ENCODE measurements at regions not wholly inside any gene's neighbourhood (a gene's known extent, or its start where the extent isn't known, plus 50 kb on each side); places are given as distances from the start of the nearest gene placed in this dataset.
A peak's percentile ranks its signal among the peaks of the same experiment; 100 is the strongest.
"Not testable (repeated sequence)": the region's sequence is repeated elsewhere in the genome, so short reads cannot be mapped to it uniquely, and the experiment has no call there.

GRCh38 chr2:111462572-111462971 is 341.9 kb downstream of the BCL2L11 start:
- H4K8ac ChIP-seq (ENCODE audit: low read depth in 2 of 2, low read length in 2 of 2); H2BK120ac ChIP-seq (ENCODE audit: low read depth, low read length); BruUV-seq (replicated peaks); H2AFZ ChIP-seq (replicated peaks; ENCODE audit: low read length, poor library complexity); H3K56ac ChIP-seq (ENCODE audit: extremely low read depth, insufficient read depth, low read length); H4K5ac ChIP-seq (ENCODE audit: low read depth, low read length); H3K27me3 ChIP-seq (ENCODE audit: control insufficient read depth, insufficient read depth, low read length); H3K79me1 ChIP-seq (ENCODE audit: low read depth in 1 of 2, low read length in 2 of 2); H3K27ac ChIP-seq (ENCODE audit: insufficient read depth, low read length); H3K4me2 ChIP-seq (ENCODE audit: low read depth, low read length); H3K9me1 ChIP-seq (ENCODE audit: insufficient read depth, low read length); H3K9me3 ChIP-seq (ENCODE audit: control insufficient read depth, insufficient read depth, low read length); POLR2A ChIA-PET (ENCODE audit: unreplicated experiment); CTCF ChIA-PET; H2AK9ac ChIP-seq (replicated peaks; ENCODE audit: low read depth, low read length, poor library complexity); H2BK20ac ChIP-seq (ENCODE audit: low read depth, low read length); H3K4me3 ChIP-seq (ENCODE audit: insufficient read depth, low read depth, low read length); H2BK5ac ChIP-seq (ENCODE audit: low read depth, low read length, poor library complexity, severe bottlenecking); H2BK15ac ChIP-seq (ENCODE audit: low read depth, low read length); H3K18ac ChIP-seq (ENCODE audit: low read depth, low read length); H3K23ac ChIP-seq (ENCODE audit: low read depth, low read length); H2AK5ac ChIP-seq (ENCODE audit: low read depth, low read length); H4K91ac ChIP-seq (ENCODE audit: insufficient read depth, low read depth, low read length); ATAC-seq (ENCODE audit: low read depth); dilution Hi-C loops (cut with HindIII; ENCODE audit: low sequenced_read_pairs, unreplicated experiment); DNase-seq; in situ Hi-C loops (cut with MboI; ENCODE audit: low sequenced_read_pairs); H3K4ac ChIP-seq (ENCODE audit: low read depth, low read length); H3K9ac ChIP-seq (ENCODE audit: low read depth, low read length); H3K36me3 ChIP-seq (ENCODE audit: control insufficient read depth, insufficient read depth, low read length); H3K14ac ChIP-seq (replicated peaks; ENCODE audit: low read depth, low read length): not testable (repeated sequence)
- WGBS, 2 experiments (ENCODE audit: extremely low coverage in 2 of 2, insufficient read length in 1 of 2): no CpG with 5 or more reads among the region's 2 CpGs
- H4K20me1 ChIP-seq (ENCODE audit: insufficient read depth, low read length): peaks cover 61% of the 10 kb centered on the region
- peaks cover 15% of the 10 kb centered on the region for H3K4me1 ChIP-seq (ENCODE audit: control insufficient read depth, insufficient read depth, low read length)
- intact Hi-C loops (cut with micrococcal nuclease): loop anchor here (10.0 kb wide), 1 partner anchor 202 kb away; no protein-coding TSS in a partner anchor

- H3K27me3 ChIP-seq (ENCODE audit: control insufficient read depth, insufficient read depth, low read length); H3K79me1 ChIP-seq (ENCODE audit: low read depth in 1 of 2, low read length in 2 of 2); POLR2A ChIA-PET (ENCODE audit: unreplicated experiment); H4K5ac ChIP-seq (ENCODE audit: low read depth, low read length); H3K9me3 ChIP-seq (ENCODE audit: control insufficient read depth, insufficient read depth, low read length); in situ Hi-C loops (cut with MboI; ENCODE audit: low sequenced_read_pairs); H2BK20ac ChIP-seq (ENCODE audit: low read depth, low read length); H3K36me3 ChIP-seq (ENCODE audit: control insufficient read depth, insufficient read depth, low read length); BruUV-seq (replicated peaks); H3K23ac ChIP-seq (ENCODE audit: low read depth, low read length); H2AK9ac ChIP-seq (replicated peaks; ENCODE audit: low read depth, low read length, poor library complexity); H2AFZ ChIP-seq (replicated peaks; ENCODE audit: low read length, poor library complexity); H2BK15ac ChIP-seq (ENCODE audit: low read depth, low read length); H3K4me3 ChIP-seq (ENCODE audit: insufficient read depth, low read depth, low read length); H3K18ac ChIP-seq (ENCODE audit: low read depth, low read length); DNase-seq; H3K9ac ChIP-seq (ENCODE audit: low read depth, low read length); H4K91ac ChIP-seq (ENCODE audit: insufficient read depth, low read depth, low read length); dilution Hi-C loops (cut with HindIII; ENCODE audit: low sequenced_read_pairs, unreplicated experiment); CTCF ChIA-PET; H3K56ac ChIP-seq (ENCODE audit: extremely low read depth, insufficient read depth, low read length); H2BK120ac ChIP-seq (ENCODE audit: low read depth, low read length); H3K14ac ChIP-seq (replicated peaks; ENCODE audit: low read depth, low read length); H3K9me1 ChIP-seq (ENCODE audit: insufficient read depth, low read length): not testable (repeated sequence)
- H2BK5ac ChIP-seq (ENCODE audit: low read depth, low read length, poor library complexity, severe bottlenecking): peak overlapping the region; percentile 66
- peaks cover 15% of the 10 kb centered on the region for H3K4me1 ChIP-seq (ENCODE audit: control insufficient read depth, insufficient read depth, low read length)
- peak overlapping the region; percentile 50; the same call in 1 of the 2 replicates for H3K27ac ChIP-seq (ENCODE audit: insufficient read depth, low read length)
- intact Hi-C loops (cut with micrococcal nuclease): loop anchor here (10.0 kb wide), 1 partner anchor 201 kb away; no protein-coding TSS in a partner anchor
- peak overlapping the region in 1 of 2 experiments; percentile 16; a peak in 1 of 4 replicates for H4K8ac ChIP-seq (ENCODE audit: low read depth in 2 of 2, low read length in 2 of 2)
- H2AK5ac ChIP-seq (ENCODE audit: low read depth, low read length): peak overlapping the region; percentile 78; the same call in 1 of the 2 replicates
- H3K4ac ChIP-seq (ENCODE audit: low read depth, low read length): peak overlapping the region; percentile 56; the same call in 1 of the 2 replicates
- H3K4me2 ChIP-seq (ENCODE audit: low read depth, low read length): peak overlapping the region; percentile 5; the same call in 1 of the 2 replicates
- WGBS, 2 experiments (ENCODE audit: extremely low coverage in 2 of 2, insufficient read length in 1 of 2): no CpG with 5 or more reads among the region's 13 CpGs
- ATAC-seq (ENCODE audit: low read depth): peak; percentile 33; the same call in 1 of the 2 replicates
- H4K20me1 ChIP-seq (ENCODE audit: insufficient read depth, low read length): peaks cover 61% of the 10 kb centered on the region
These were observed 342.6 kb downstream of the BCL2L11 start for GRCh38 chr2:111463238-111463848.
